Heart left ventricle (tissue), 16 donors: ENCODE measurements at regions not wholly inside any gene's neighbourhood (a gene's known extent, or its start where the extent isn't known, plus 50 kb on each side); places are given as distances from the start of the nearest gene placed in this dataset.

Source experiments
- ATAC-seq, 4 donors: fragments of 200-7000 bp; cut with Tn5 transposase; one replicate each; pipeline ENCODE4 v1.9.1; 2020 to 2022; ENCODE audit warnings: moderate library complexity in 4 of 4, mild to moderate bottlenecking in 3 of 4, moderate number of reproducible peaks in 1 of 4
- DNase-seq, 5 donors: peaks; one replicate each; pipeline ENCODE4 v3.0.0-alpha.2; 2020
- H3K27ac ChIP-seq, 12 donors: fragments of 200-600 bp; sonication (generic) in 4 of 12; one replicate each; pipeline versions ENCODE4 v1.5.0 to v1.8.0; 2016 to 2022; ENCODE audit warnings: mild to moderate bottlenecking in 2 of 12
- H3K27me3 ChIP-seq, 9 donors: fragments of 200-600 bp; sonication (generic) in 2 of 9; one replicate each; pipeline versions ENCODE4 v1.5.1 to v1.8.0; 2016 to 2022; ENCODE audit warnings: mild to moderate bottlenecking in 3 of 9
- H3K36me3 ChIP-seq, 9 donors: fragments of 200-600 bp; sonication (generic) in 2 of 9; one replicate each; pipeline versions ENCODE4 v1.5.0 to v1.8.0; 2018 to 2022; ENCODE audit warnings: mild to moderate bottlenecking in 2 of 9
- H3K4me1 ChIP-seq, 12 donors: fragments of 200-600 bp; sonication (generic) in 4 of 12; one replicate each; pipeline versions ENCODE4 v1.5.0 to v1.8.0; 2016 to 2022; ENCODE audit warnings: mild to moderate bottlenecking in 3 of 12
- H3K4me3 ChIP-seq, 12 donors: fragments of 200-600 bp; sonication (generic) in 4 of 12; one replicate each; pipeline versions ENCODE4 v1.5.0 to v1.8.0; 2017 to 2022; ENCODE audit warnings: mild to moderate bottlenecking in 9 of 12, moderate library complexity in 4 of 12
- H3K9me3 ChIP-seq, 12 donors: fragments of 200-600 bp; sonication (generic) in 4 of 12; one replicate each; pipeline versions ENCODE4 v1.5.0 to v1.8.0; 2016 to 2022; ENCODE audit warnings: mild to moderate bottlenecking in 1 of 12
- POLR2A ChIP-seq, 2 donors: fragments of 450-650 bp; IDR thresholded peaks; one replicate each; pipeline ENCODE4 v1.6.1; 2017; ENCODE audit warnings: antibody characterized with exemption in 2 of 2, mild to moderate bottlenecking in 2 of 2, moderate library complexity in 2 of 2
- WGBS, 4 donors: extraction: QIAGEN DNeasy Blood & Tissue Kit in 2 of 4; methylation state at CpG; one replicate each; pipeline versions ENCODE4 v1.1.5 to v1.1.7; 2013 to 2018; 5-methylcytosine and 5-hydroxymethylcytosine counted together
- intact Hi-C, 10 donors: fragments of 100-400 bp; cut with DNase I; formaldehyde crosslinking; loops; one replicate each; pipeline versions ENCODE4 v1.11.1 to v1.14.2; 2022
- TF ChIP-seq, protein P1 (sequence below), 12 donors: fragments of 200-600 bp; sonication (generic) in 4 of 12; IDR thresholded peaks; one replicate each; pipeline versions ENCODE4 v1.5.0 to v1.8.0; 2018 to 2022; ENCODE audit warnings: antibody characterized with exemption in 12 of 12, mild to moderate bottlenecking in 5 of 12
- donor health status: ischemic (EF 13 %, LVEDD 7.1; RV severe dilation, severe dysfunction).
- donor health status: healthy with polysubstance abuse.
- donor health status: DM: no; HTN: yes; CAD: no.
- donor health status: DM: no; HTN: no; CAD: no.
- donor health status: ischemic (EF 25% LVEDD 6.9; RV normal size, moderate dysfunction).
- donor health status: ischemic (EF 25% LVEDD 5.7; RV mildly dilated, moderate dysfunction).
- donor health status: healthy.
- donor health status: DM: yes; HTN: yes; CAD: no.
- donor health status: ischemic (EF 35%, LVEDD 5.7; RV mildly dilated, moderate dysfunction).
- donor health status: nonischemic (EF 11% LVEDD 7.7; RV severe dilation, severe dysfunction).
- donor health status: DM: yes; HTN: yes; CAD: no.
- donor health status: PGD.
- donor health status: ischemic (EF 29% LVEDD 5.4; RV normal size, mild dysfunction).
- donor health status: nonischemic (EF 23%, LVEDD 6.1; RV moderate dilation, normal function).

DNA sequence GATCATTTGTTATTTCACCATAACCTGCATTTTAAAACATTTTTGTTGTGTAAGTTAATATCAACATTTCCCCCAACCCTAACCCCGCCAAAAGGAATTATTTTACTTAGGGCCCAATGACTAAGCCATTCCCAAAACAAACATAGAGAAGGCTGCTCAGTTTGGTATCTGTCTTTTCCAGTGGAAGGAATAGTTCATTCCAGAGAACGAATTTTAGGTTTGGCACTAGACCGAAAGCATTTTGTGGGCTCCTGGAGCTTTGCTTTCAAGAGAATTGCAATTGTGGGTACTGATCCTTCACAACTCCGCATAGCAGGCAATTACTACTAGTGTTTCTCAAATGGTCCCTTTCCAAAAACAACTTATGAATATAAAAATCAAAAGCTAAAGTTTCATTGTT is 226.7 kb upstream of the MAD2L1 start:
- ATAC-seq: no peak
- DNase-seq: no peak
- WGBS, 4 donors: 73 to 86% (median 79%) methylated on average over 4 of the region's 4 CpGs
- Histone ChIP-seq H3K9me3 (no peaks in the 10 kb centered on the region), H3K4me1 (no peaks in the 10 kb centered on the region), H3K27me3 (no peaks in the 10 kb centered on the region), H3K4me3 (no peak overlapping the region), H3K27ac (no peak overlapping the region), H3K36me3 (no peaks in the 10 kb centered on the region)
- intact Hi-C loops: no loop called here
- TF ChIP-seq, protein P1, sequence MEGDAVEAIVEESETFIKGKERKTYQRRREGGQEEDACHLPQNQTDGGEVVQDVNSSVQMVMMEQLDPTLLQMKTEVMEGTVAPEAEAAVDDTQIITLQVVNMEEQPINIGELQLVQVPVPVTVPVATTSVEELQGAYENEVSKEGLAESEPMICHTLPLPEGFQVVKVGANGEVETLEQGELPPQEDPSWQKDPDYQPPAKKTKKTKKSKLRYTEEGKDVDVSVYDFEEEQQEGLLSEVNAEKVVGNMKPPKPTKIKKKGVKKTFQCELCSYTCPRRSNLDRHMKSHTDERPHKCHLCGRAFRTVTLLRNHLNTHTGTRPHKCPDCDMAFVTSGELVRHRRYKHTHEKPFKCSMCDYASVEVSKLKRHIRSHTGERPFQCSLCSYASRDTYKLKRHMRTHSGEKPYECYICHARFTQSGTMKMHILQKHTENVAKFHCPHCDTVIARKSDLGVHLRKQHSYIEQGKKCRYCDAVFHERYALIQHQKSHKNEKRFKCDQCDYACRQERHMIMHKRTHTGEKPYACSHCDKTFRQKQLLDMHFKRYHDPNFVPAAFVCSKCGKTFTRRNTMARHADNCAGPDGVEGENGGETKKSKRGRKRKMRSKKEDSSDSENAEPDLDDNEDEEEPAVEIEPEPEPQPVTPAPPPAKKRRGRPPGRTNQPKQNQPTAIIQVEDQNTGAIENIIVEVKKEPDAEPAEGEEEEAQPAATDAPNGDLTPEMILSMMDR (IDR thresholded peaks at IDR 0.05): no peak
- TF ChIP-seq POLR2A (IDR thresholded peaks at IDR 0.05): no peak

DNA sequence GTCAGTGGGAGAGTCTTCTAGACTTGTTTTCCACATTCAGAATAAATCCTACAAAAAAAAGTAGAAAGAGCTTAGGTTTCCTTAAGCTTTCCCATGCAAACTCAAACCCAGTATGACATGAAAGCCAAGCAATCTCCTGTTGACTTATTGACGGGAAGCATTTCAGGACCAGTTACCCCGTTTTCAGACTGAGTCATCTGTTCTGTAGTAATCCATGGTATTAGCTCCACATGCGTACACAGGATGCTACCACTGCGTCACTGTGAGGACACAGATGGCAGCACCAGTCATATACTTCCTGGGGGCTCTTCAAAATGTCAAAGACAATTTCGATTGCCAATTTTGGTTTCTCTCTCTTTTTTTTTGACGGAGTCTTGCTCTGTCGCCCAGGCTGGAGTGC is 224.9 kb upstream of the MAD2L1 start:
- H3K36me3 ChIP-seq: no peaks in the 10 kb centered on the region
- intact Hi-C loops: no loop called here
- 81 to 88% (median 86%) methylated on average over 7 of the region's 7 CpGs for WGBS, 4 donors

DNA sequence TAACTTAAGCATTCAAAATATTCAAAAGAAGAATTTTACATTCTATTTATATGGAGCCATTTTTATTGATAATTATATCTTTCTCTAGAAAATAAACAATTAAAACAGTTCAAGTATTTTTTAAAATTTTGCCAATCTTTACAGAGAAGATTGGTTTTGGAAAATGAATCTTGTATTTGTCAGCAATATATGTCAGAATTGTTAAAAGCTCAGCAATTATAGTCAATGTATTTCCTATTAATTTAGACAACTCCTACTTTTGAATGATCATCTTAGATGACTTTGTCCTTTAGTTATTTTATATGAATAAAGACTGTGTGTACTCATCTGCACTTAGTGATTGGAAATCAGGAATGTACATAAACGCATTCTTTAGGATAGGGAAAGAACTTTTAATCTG is 223.9 kb upstream of the MAD2L1 start:
- WGBS, 4 donors: 71 to 82% (median 78%) methylated on average over 1 of the region's 1 CpG
- intact Hi-C loops: no loop called here
- Histone ChIP-seq H3K27me3 (no peaks in the 10 kb centered on the region), H3K4me1 (no peaks in the 10 kb centered on the region), H3K9me3 (no peaks in the 10 kb centered on the region), H3K36me3 (no peaks in the 10 kb centered on the region), H3K4me3 (no peak overlapping the region), H3K27ac (no peak overlapping the region)
- DNase-seq (no peak), ATAC-seq (no peak)
- TF ChIP-seq, protein P1 (IDR thresholded peaks at IDR 0.05): no peak
- no peak for TF ChIP-seq POLR2A (IDR thresholded peaks at IDR 0.05)

More for the DNA sequence above, 224.9 kb upstream of the MAD2L1 start:
- ATAC-seq: no peak
- H3K27me3 ChIP-seq: no peaks in the 10 kb centered on the region
- DNase-seq: no peak
- TF ChIP-seq POLR2A (IDR thresholded peaks at IDR 0.05): no peak
- TF ChIP-seq, protein P1 (IDR thresholded peaks at IDR 0.05): no peak
- H3K27ac ChIP-seq: no peak overlapping the region
- no peaks in the 10 kb centered on the region for H3K9me3 ChIP-seq
- no peaks in the 10 kb centered on the region for H3K4me1 ChIP-seq
- H3K4me3 ChIP-seq: no peak overlapping the region

DNA sequence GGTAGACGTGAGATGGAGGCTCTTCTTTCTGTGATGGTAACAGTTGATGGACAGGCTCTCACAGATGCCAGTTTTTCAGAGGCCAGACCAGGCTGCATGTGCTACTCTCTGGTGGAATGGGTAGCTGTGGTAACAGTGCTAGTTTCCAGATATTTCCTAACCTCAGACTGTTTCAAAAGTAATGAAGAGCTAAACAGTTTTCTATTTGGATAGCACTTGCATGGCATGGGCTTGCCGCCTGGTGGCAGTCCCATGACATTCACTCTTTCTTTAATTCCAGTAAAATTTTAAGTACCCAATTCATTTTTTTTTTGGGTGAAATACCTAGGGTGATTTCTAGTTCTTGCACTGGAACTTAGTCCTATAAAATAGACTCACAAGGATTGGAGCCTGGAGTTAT is 220.2 kb upstream of the MAD2L1 start:
- H3K27me3 ChIP-seq: no peaks in the 10 kb centered on the region
- H3K36me3 ChIP-seq: no peaks in the 10 kb centered on the region
- H3K9me3 ChIP-seq: no peaks in the 10 kb centered on the region
- DNase-seq: no peak
- no peaks in the 10 kb centered on the region for H3K4me1 ChIP-seq
- H3K4me3 ChIP-seq: no peak overlapping the region
- intact Hi-C loops: no loop called here
- 73 to 86% (median 78%) methylated on average over 2 of the region's 2 CpGs for WGBS, 4 donors
- H3K27ac ChIP-seq: no peak overlapping the region
- TF ChIP-seq, protein P1 (IDR thresholded peaks at IDR 0.05): no peak
- no peak for TF ChIP-seq POLR2A (IDR thresholded peaks at IDR 0.05)
- no peak for ATAC-seq
